KMS-11 (cell line): ENCODE measurements at regions not wholly inside any gene's neighbourhood (a gene's known extent, or its start where the extent isn't known, plus 50 kb on each side); places are given as distances from the start of the nearest gene placed in this dataset.

Experiments used
- H2AFZ ChIP-seq: fragments of 200-600 bp; sonication (generic); 2 replicates; pipeline ENCODE4 v1.6.1; 2016; ENCODE audit warnings: antibody characterized with exemption, mixed run types, low read depth
- H3K27ac ChIP-seq: fragments of 200-600 bp; sonication (generic); 2 replicates; pipeline ENCODE4 v1.6.1; 2016; ENCODE audit warnings: mild to moderate bottlenecking, mixed run types
- H3K27me3 ChIP-seq: fragments of 200-600 bp; sonication (generic); 2 replicates; pipeline ENCODE4 v1.6.1; 2017; ENCODE audit warnings: mild to moderate bottlenecking, low read depth, mixed run types, moderate library complexity; ENCODE audit not compliant: insufficient read depth
- H3K36me3 ChIP-seq: fragments of 200-600 bp; sonication (generic); 2 replicates; pipeline ENCODE4 v1.6.1; 2017; ENCODE audit warnings: mild to moderate bottlenecking, mixed run types; ENCODE audit not compliant: insufficient read depth
- H3K4me1 ChIP-seq: fragments of 200-600 bp; sonication (generic); 2 replicates; pipeline ENCODE4 v1.6.1; 2016; ENCODE audit warnings: mild to moderate bottlenecking, low read depth, mixed run types; ENCODE audit not compliant: poor library complexity, severe bottlenecking
- H3K4me2 ChIP-seq: fragments of 200-600 bp; sonication (generic); 2 replicates; pipeline ENCODE4 v1.7.0; 2016; ENCODE audit warnings: mild to moderate bottlenecking, mixed run types
- H3K4me3 ChIP-seq: fragments of 200-600 bp; sonication (generic); IDR thresholded peaks from 2 replicates; pipeline ENCODE4 v1.6.1; 2017; ENCODE audit warnings: low read depth, low read length, mixed read lengths; ENCODE audit not compliant: insufficient read depth
- H3K79me2 ChIP-seq: fragments of 200-600 bp; sonication (generic); 2 replicates; pipeline ENCODE4 v1.6.1; 2016; ENCODE audit warnings: low read depth, mixed run types; ENCODE audit not compliant: insufficient read depth
- H3K9ac ChIP-seq: fragments of 200-600 bp; sonication (generic); 2 replicates; pipeline ENCODE4 v1.6.1; 2016; ENCODE audit warnings: mild to moderate bottlenecking, mixed run types
- H4K20me1 ChIP-seq: fragments of 200-600 bp; sonication (generic); 2 replicates; pipeline ENCODE4 v1.6.1; 2016; ENCODE audit warnings: mild to moderate bottlenecking, mixed run types; ENCODE audit not compliant: insufficient read depth
- CTCF ChIP-seq: fragments of 200-600 bp; sonication (generic); conservative IDR thresholded peaks from 2 replicates; pipeline ENCODE4 v1.6.1; 2017; ENCODE audit warnings: low read depth, mild to moderate bottlenecking, antibody characterized with exemption, low read length, moderate library complexity, mixed read lengths

DNA sequence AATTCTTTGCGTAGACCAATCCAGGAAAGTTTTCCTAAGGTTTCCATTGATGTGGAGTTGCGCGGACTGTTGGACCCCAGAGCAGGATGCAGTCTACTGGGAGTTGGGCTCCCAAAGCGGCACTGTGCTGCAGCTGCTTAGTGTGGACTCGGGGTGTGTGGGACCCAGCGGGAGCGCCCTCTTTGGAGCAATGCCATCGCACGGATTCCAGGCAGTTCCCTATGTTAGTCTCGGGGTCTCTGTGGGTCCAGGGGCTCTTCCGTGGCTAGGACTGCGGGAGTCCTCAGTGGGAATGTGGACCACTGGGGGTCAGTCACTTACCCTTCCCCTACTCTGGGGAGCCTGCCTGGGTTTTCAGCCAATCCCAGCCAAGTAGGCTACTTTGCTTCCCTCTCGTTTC lies 151.7 kb upstream of the OLIG3 start:
- TF ChIP-seq CTCF, result no peak
- H3K27me3 ChIP-seq, result no peaks in the 10 kb centered on the region
- no peak overlapping the region for H3K4me3 ChIP-seq
- H2AFZ ChIP-seq, result no peak overlapping the region
- no peak overlapping the region for H3K27ac ChIP-seq
- no peaks in the 10 kb centered on the region for H4K20me1 ChIP-seq
- peaks cover 3% of the 10 kb centered on the region for H3K4me1 ChIP-seq
- no peaks in the 10 kb centered on the region for H3K79me2 ChIP-seq
- H3K9ac ChIP-seq, result no peak overlapping the region
- no peaks in the 10 kb centered on the region for H3K36me3 ChIP-seq
- H3K4me2 ChIP-seq, result no peak overlapping the region

DNA sequence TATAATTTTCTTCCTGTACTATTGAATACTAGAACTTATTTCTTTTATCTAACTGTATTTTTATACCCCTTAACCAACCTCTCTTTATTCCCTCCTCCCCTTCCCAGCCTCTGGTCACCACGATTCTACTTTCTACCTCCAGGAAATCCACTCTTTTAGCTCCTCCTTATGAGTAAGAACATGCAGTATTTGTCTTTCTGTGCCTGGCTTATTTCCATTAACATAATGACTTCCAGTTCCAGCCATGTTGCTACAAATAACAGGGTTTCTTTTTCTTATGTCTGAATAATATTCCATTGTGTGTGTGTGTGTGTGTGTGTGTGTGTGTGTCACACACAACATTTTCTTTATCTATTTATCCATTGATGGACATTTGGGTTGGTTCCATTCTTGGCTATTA lies 152.3 kb upstream of the OLIG3 start:
- H2AFZ ChIP-seq, result no peak overlapping the region
- H4K20me1 ChIP-seq, result no peaks in the 10 kb centered on the region
- H3K4me2 ChIP-seq, result no peak overlapping the region
- H3K4me1 ChIP-seq, result peaks cover under 1% of the 10 kb centered on the region
- no peak for TF ChIP-seq CTCF
- H3K9ac ChIP-seq, result no peak overlapping the region
- no peaks in the 10 kb centered on the region for H3K27me3 ChIP-seq
- no peaks in the 10 kb centered on the region for H3K79me2 ChIP-seq
- no peak overlapping the region for H3K4me3 ChIP-seq
- H3K36me3 ChIP-seq, result no peaks in the 10 kb centered on the region
- no peak overlapping the region for H3K27ac ChIP-seq

GRCh38 chr6:137647762-137648447 lies 153.7 kb upstream of the OLIG3 start:
- H2AFZ ChIP-seq, result no peak overlapping the region; the same call in 1 of the 2 replicates

GRCh38 chr6:137650720-137651119 lies 156.5 kb upstream of the OLIG3 start:
- no peak overlapping the region for H3K9ac ChIP-seq
- no peaks in the 10 kb centered on the region for H3K27me3 ChIP-seq
- peaks cover 33% of the 10 kb centered on the region for H3K4me1 ChIP-seq
- H3K36me3 ChIP-seq, result no peaks in the 10 kb centered on the region
- no peak overlapping the region for H3K4me2 ChIP-seq
- H2AFZ ChIP-seq, result no peak overlapping the region
- TF ChIP-seq CTCF, result no peak
- H3K27ac ChIP-seq, result no peak overlapping the region
- no peaks in the 10 kb centered on the region for H4K20me1 ChIP-seq
- no peak overlapping the region for H3K4me3 ChIP-seq
- no peaks in the 10 kb centered on the region for H3K79me2 ChIP-seq

More at GRCh38 chr6:137647762-137648447, 153.7 kb upstream of the OLIG3 start:
- H4K20me1 ChIP-seq, result no peaks in the 10 kb centered on the region
- no peak overlapping the region for H3K27ac ChIP-seq
- H3K36me3 ChIP-seq, result no peaks in the 10 kb centered on the region
- no peaks in the 10 kb centered on the region for H3K27me3 ChIP-seq
- peaks cover 5% of the 10 kb centered on the region for H3K4me1 ChIP-seq
- H3K9ac ChIP-seq, result no peak overlapping the region
- no peak for TF ChIP-seq CTCF
- no peak overlapping the region for H3K4me2 ChIP-seq
- no peaks in the 10 kb centered on the region for H3K79me2 ChIP-seq
- H3K4me3 ChIP-seq, result no peak overlapping the region
